HepG2 (cell line): ENCODE measurements at regions not wholly inside any gene's neighbourhood (a gene's known extent, or its start where the extent isn't known, plus 50 kb on each side); places are given as distances from the start of the nearest gene placed in this dataset.

Source experiments
- ATAC-seq: fragments of 200-7000 bp; cut with Tn5 transposase; 3 replicates; pipeline ENCODE4 v1.9.1; 2020; ENCODE audit warnings: mild to moderate bottlenecking, moderate library complexity
- BruUV-seq: library from RNA; stranded (reverse); fragments of 400-500 nt; replicated peaks from 2 replicates; lab custom pipeline; 2021; lab: Mats Ljungman, UMichigan
- CTCF ChIA-PET: fragments of 300-600 bp; formaldehyde crosslinking; extraction: SDS; loops from one replicate; lab custom pipeline; 2021; ENCODE audit warnings: low total read pairs, inconsistent platforms, low intra/inter-chr PET ratio; lab: Yijun Ruan, JAX
- POLR2A ChIA-PET: fragments of 350-600 bp; sonication (Branson Sonifier 250); formaldehyde crosslinking; loops from one replicate; lab custom pipeline; 2020; ENCODE audit warnings: antibody characterized with exemption, inconsistent platforms; lab: Yijun Ruan, JAX
- DNase-seq: peaks from one replicate; pipeline ENCODE4 v3.0.0-alpha.2; 2015; ENCODE audit warnings: low spot score
- FAIRE-seq: peaks from 3 replicates; lab custom pipeline; 2011; peaks lifted over from hg19 to GRCh38; lab: Jason Lieb, UNC
- H2AFZ ChIP-seq: one replicate; pipeline ENCODE4 v1.6.1; 2011; ENCODE audit warnings: low read length, inconsistent platforms
- H3K27ac ChIP-seq: fragments of 300-600 bp; 3 replicates; pipeline ENCODE4 v1.8.0; 2011; ENCODE audit warnings: mixed run types, mild to moderate bottlenecking, mixed read lengths, low read length, inconsistent platforms; ENCODE audit not compliant: insufficient read depth; ENCODE audit errors: extremely low read length
- H3K27me3 ChIP-seq, 2 experiments: fragments of 200-600 bp in 1 of 2; 2 replicates in 1 of 2; 3 replicates in 1 of 2; pipeline versions ENCODE4 v1.6.0 to v1.8.0; 2011; ENCODE audit warnings: low read length in 2 of 2, mild to moderate bottlenecking in 2 of 2, moderate library complexity in 2 of 2, inconsistent platforms in 1 of 2; ENCODE audit not compliant: insufficient read depth in 2 of 2, control insufficient read depth in 1 of 2
- H3K36me3 ChIP-seq, 2 experiments: fragments of 200-600 bp in 1 of 2; replicated peaks in 1 of 2; 2 replicates in 1 of 2; 3 replicates in 1 of 2; pipeline versions ENCODE4 v1.5.1 to v1.8.0; 2011; ENCODE audit warnings: low read length in 2 of 2, inconsistent platforms in 1 of 2; ENCODE audit not compliant: insufficient read depth in 2 of 2, control insufficient read depth in 1 of 2
- H3K4me1 ChIP-seq: 2 replicates; pipeline ENCODE4 v1.5.1; 2012; ENCODE audit warnings: low read length, inconsistent platforms; ENCODE audit not compliant: insufficient read depth
- H3K4me2 ChIP-seq: 2 replicates; pipeline ENCODE4 v1.6.0; 2011; ENCODE audit warnings: low read depth, low read length, inconsistent platforms
- H3K4me3 ChIP-seq, 3 experiments: fragments of 200-600 bp in 1 of 3; sonication (generic), shearing (Covaris generic) in 1 of 3; replicated peaks in 1 of 3; 2 replicates each; pipeline ENCODE4 v1.5.1; 2011 to 2016; ENCODE audit warnings: low read length in 3 of 3, inconsistent platforms in 2 of 3, low read depth in 2 of 3, mild to moderate bottlenecking in 2 of 3, control low read depth in 1 of 3, mixed read lengths in 1 of 3; ENCODE audit not compliant: insufficient read depth in 1 of 3
- H3K79me2 ChIP-seq: one replicate; pipeline ENCODE4 v1.6.1; 2011; ENCODE audit warnings: low read length, inconsistent platforms; ENCODE audit not compliant: insufficient read depth
- H3K9ac ChIP-seq: 2 replicates; pipeline ENCODE4 v1.6.0; 2011; ENCODE audit warnings: mild to moderate bottlenecking, low read depth, low read length, inconsistent platforms; ENCODE audit not compliant: insufficient read depth
- H3K9me3 ChIP-seq: 2 replicates; pipeline ENCODE4 v1.5.1; 2012; ENCODE audit warnings: mild to moderate bottlenecking, low read length
- H4K20me1 ChIP-seq: 2 replicates; pipeline ENCODE4 v1.6.0; 2011; ENCODE audit warnings: inconsistent platforms, mild to moderate bottlenecking, low read length, moderate library complexity; ENCODE audit not compliant: insufficient read depth
- AHDC1 ChIP-seq: sonication (generic); formaldehyde crosslinking; IDR thresholded peaks from 2 replicates; pipeline ENCODE4 v1.5.1; 2020; ENCODE audit warnings: mild to moderate bottlenecking, missing genetic modification reagents, borderline replicate concordance
- ATAD3A ChIP-seq: sonication (generic); formaldehyde crosslinking; IDR thresholded peaks from 2 replicates; pipeline ENCODE4 v1.4.0; 2020; ENCODE audit warnings: missing genetic modification reagents
- DZIP1 ChIP-seq: sonication (generic); formaldehyde crosslinking; IDR thresholded peaks from 2 replicates; pipeline ENCODE4 v1.5.0; 2020; ENCODE audit warnings: mild to moderate bottlenecking, missing genetic modification reagents
- HINFP ChIP-seq: sonication (generic); formaldehyde crosslinking; IDR thresholded peaks from 2 replicates; pipeline ENCODE4 v1.4.0; 2020; ENCODE audit warnings: low read depth, mild to moderate bottlenecking, missing genetic modification reagents
- KDM5A ChIP-seq: fragments of 200-600 bp; sonication (generic); IDR thresholded peaks from 2 replicates; pipeline ENCODE4 v1.7.0; 2018; ENCODE audit warnings: antibody characterized with exemption, mild to moderate bottlenecking, low read length, borderline replicate concordance
- MED13 ChIP-seq: sonication (generic); formaldehyde crosslinking; IDR thresholded peaks from 2 replicates; pipeline ENCODE4 v1.5.0; 2020; ENCODE audit warnings: missing genetic modification reagents
- NCOR1 ChIP-seq: fragments of 200-600 bp; sonication (generic); IDR thresholded peaks from 2 replicates; pipeline ENCODE4 v1.7.0; 2017; ENCODE audit warnings: antibody characterized with exemption, low read length, borderline replicate concordance
- NFRKB ChIP-seq: fragments of 450-650 bp; IDR thresholded peaks from 2 replicates; pipeline ENCODE4 v1.6.1; 2017
- PHF8 ChIP-seq: sonication (generic); formaldehyde crosslinking; IDR thresholded peaks from 2 replicates; pipeline ENCODE4 v1.5.0; 2020; ENCODE audit warnings: missing genetic modification reagents
- PRPF4 ChIP-seq: fragments of 200-400 bp; formaldehyde crosslinking; IDR thresholded peaks from 2 replicates; pipeline ENCODE4 v1.6.1; 2016; ENCODE audit warnings: low read length, low read depth; ENCODE audit not compliant: poor library complexity, severe bottlenecking
- ZNF17 ChIP-seq: sonication (generic); formaldehyde crosslinking; IDR thresholded peaks from 2 replicates; pipeline ENCODE4 v1.5.0; 2020; ENCODE audit warnings: mild to moderate bottlenecking, missing genetic modification reagents
- ZNF282 ChIP-seq: fragments of 450-650 bp; IDR thresholded peaks from 2 replicates; pipeline ENCODE4 v1.6.1; 2018; ENCODE audit not compliant: partially characterized antibody
- ZNF337 ChIP-seq: sonication (generic); formaldehyde crosslinking; IDR thresholded peaks from 2 replicates; pipeline ENCODE4 v1.5.1; 2020; ENCODE audit warnings: missing genetic modification reagents, low read depth, mild to moderate bottlenecking, borderline replicate concordance
- ZNF34 ChIP-seq: sonication (generic); formaldehyde crosslinking; IDR thresholded peaks from 2 replicates; pipeline ENCODE4 v1.4.0; 2020; ENCODE audit warnings: mild to moderate bottlenecking, missing genetic modification reagents, borderline replicate concordance
- ZNF850 ChIP-seq: sonication (generic); formaldehyde crosslinking; conservative IDR thresholded peaks from 2 replicates; pipeline ENCODE4 v1.9.0; 2021; ENCODE audit warnings: mild to moderate bottlenecking, missing genetic modification reagents
- ZNF878 ChIP-seq: sonication (generic); formaldehyde crosslinking; IDR thresholded peaks from 2 replicates; pipeline ENCODE4 v1.8.1; 2023; ENCODE audit warnings: mild to moderate bottlenecking, missing genetic modification reagents, moderate library complexity
- WGBS: methylation state at CpG from one replicate; pipeline ENCODE4 v1.1.6; 2017; ENCODE audit warnings: low lambda C conversion rate; 5-methylcytosine and 5-hydroxymethylcytosine counted together
- in situ Hi-C: cut with HindIII; loops from 2 replicates; pipeline ENCODE4 v1.10.0; 2017; ENCODE audit warnings: low pct_unique_long_range_greater_than_20kb; ENCODE audit not compliant: extremely low pct_ligation_motif_present
- intact Hi-C: fragments of 100-400 bp; cut with micrococcal nuclease; formaldehyde crosslinking; loops from one replicate; pipeline ENCODE4 v1.10.0; 2022; ENCODE audit not compliant: unreplicated experiment

GRCh38 chr5:6135977-6136376, 242.4 kb downstream of the MED10 start:
- no peak overlapping the region for H3K4me2 ChIP-seq
- no peak overlapping the region for H3K4me3 ChIP-seq
- WGBS: 4% methylated on average over 5 of the region's 5 CpGs
- TF ChIP-seq ZNF282: no peak
- no peak for TF ChIP-seq KDM5A
- no peak for TF ChIP-seq ZNF878 (CRISPR knock-in tag)
- no peak for TF ChIP-seq AHDC1 (CRISPR knock-in tag)
- TF ChIP-seq HINFP (CRISPR knock-in tag): no peak
- no peak for TF ChIP-seq ZNF34
- no peak for TF ChIP-seq ZNF337 (CRISPR knock-in tag)
- no peak for TF ChIP-seq PRPF4
- TF ChIP-seq ATAD3A (CRISPR knock-in tag): no peak
- TF ChIP-seq MED13 (CRISPR knock-in tag): no peak
- TF ChIP-seq ZNF17 (CRISPR knock-in tag): no peak
- TF ChIP-seq ZNF850 (CRISPR knock-in tag): no peak
- TF ChIP-seq DZIP1 (CRISPR knock-in tag): no peak
- TF ChIP-seq NCOR1: no peak
- TF ChIP-seq NFRKB: no peak
- TF ChIP-seq PHF8: no peak
- no peak overlapping the region for H3K9ac ChIP-seq
- H3K79me2 ChIP-seq: no peaks in the 10 kb centered on the region
- H3K4me1 ChIP-seq: no peaks in the 10 kb centered on the region
- no peak overlapping the region for H2AFZ ChIP-seq
- H3K9me3 ChIP-seq: no peaks in the 10 kb centered on the region
- no peak for FAIRE-seq
- ChIA-PET CTCF (no interaction called here), POLR2A (no interaction called here)
- in situ Hi-C loops: no loop called here
- no peak for DNase-seq
- intact Hi-C loops: no loop called here
- no peaks in the 10 kb centered on the region for H3K27me3 ChIP-seq
- H3K36me3 ChIP-seq: no peaks in the 10 kb centered on the region
- no peak for ATAC-seq
- no TSS peak for BruUV-seq
- no peak overlapping the region for H3K27ac ChIP-seq
- H4K20me1 ChIP-seq: no peaks in the 10 kb centered on the region
